C4-2B (cell line): ENCODE measurements at regions not wholly inside any gene's neighbourhood (a gene's known extent, or its start where the extent isn't known, plus 50 kb on each side); places are given as distances from the start of the nearest gene placed in this dataset.

Experiments used
- H3K27ac ChIP-seq: fragments of 450-650 bp; 2 replicates; pipeline ENCODE4 v1.5.1; 2017
- CTCF ChIP-seq: fragments of 450-650 bp; conservative IDR thresholded peaks from 2 replicates; pipeline ENCODE4 v1.5.1; 2017; ENCODE audit warnings: mild to moderate bottlenecking
- ZFX ChIP-seq: fragments of 450-650 bp; IDR thresholded peaks from 2 replicates; pipeline ENCODE4 v1.6.1; 2017

- H3K27ac ChIP-seq = no peak overlapping the region
- TF ChIP-seq ZFX (no peak), CTCF (no peak)
These were observed 179.7 kb downstream of the ST6GAL2 start for GRCh38 chr2:106706283-106706682.

GRCh38 chr2:106708209-106708608 is 177.8 kb downstream of the ST6GAL2 start:
- no peak for TF ChIP-seq CTCF
- TF ChIP-seq ZFX = no peak

GRCh38 chr2:106709229-106709628 is 176.7 kb downstream of the ST6GAL2 start:
- no peak for TF ChIP-seq ZFX
- TF ChIP-seq CTCF = no peak
- H3K27ac ChIP-seq = no peak overlapping the region

More at GRCh38 chr2:106708209-106708608, 177.8 kb downstream of the ST6GAL2 start:
- H3K27ac ChIP-seq = no peak overlapping the region

DNA sequence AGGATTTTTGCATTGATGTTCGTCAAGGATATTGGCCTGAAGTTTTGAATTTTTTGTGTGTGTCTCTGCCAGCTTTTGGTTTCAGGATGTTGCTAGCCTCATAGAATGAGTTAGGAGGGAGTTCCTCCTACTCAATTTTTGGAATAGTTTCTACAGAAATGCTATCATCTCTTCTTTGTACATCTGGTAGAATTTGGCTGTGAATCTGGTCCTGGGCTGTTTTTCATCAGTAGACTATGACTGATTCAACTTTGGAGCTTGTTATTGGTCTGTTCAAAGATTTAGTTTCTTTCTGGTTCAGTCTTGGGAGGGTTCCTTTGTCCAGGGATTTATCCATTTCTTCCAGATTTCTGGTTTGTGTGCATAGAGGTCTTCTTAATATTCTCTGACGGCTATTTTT is 166.7 kb downstream of the ST6GAL2 start:
- H3K27ac ChIP-seq = no peak overlapping the region
- TF ChIP-seq ZFX (no peak), CTCF (no peak)

DNA sequence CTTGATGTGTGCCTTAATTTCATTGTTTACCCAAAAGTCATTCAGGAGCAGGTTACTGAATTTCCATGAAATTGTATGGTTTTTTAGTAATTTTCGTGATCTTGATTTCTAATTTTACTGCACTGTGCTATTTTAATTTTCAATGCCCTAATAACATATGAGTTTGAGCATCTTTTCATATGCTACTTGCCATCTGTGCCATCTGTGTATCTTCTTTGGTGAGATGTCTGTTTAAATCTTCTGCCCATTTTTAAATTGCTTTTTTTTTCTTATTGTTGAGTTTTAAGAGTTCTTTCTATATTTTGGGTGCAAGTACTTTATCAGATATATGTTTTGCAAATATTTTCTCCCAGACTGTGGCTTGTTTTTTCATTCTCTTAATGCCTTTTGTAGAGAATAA is 165.9 kb downstream of the ST6GAL2 start:
- TF ChIP-seq ZFX (no peak), CTCF (no peak)
- no peak overlapping the region for H3K27ac ChIP-seq

DNA sequence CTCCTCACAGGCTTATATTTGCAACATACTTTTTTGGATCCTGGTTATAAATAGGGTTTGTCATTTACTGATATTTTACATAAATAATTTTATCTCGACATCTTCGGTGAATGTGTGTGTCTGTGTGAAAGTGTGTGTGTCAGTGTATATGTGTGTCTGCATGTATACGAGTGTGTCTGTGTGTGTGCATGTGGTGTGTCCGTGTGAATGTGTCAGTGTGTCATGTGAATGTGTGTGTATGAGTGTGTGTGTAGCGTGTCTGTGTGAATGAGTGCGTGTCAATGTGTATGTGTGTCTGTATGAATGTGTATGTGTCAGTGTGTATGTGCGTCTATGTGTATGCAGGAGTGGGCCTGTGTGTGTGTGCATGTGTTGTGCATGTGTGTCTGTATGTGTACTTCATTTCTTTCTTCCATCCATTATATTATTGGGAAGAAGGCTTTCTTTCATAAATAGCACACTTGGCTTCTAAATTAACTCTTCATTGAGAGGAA is 161.6 kb downstream of the ST6GAL2 start:
- no peak for TF ChIP-seq CTCF
- no peak for TF ChIP-seq ZFX

GRCh38 chr2:106734165-106734564 is 151.8 kb downstream of the ST6GAL2 start:
- TF ChIP-seq CTCF (no peak), ZFX (no peak)
- H3K27ac ChIP-seq = no peak overlapping the region

More for the DNA sequence above, 161.6 kb downstream of the ST6GAL2 start:
- H3K27ac ChIP-seq = no peak overlapping the region
